Uterus (tissue), 3 donors: ENCODE measurements at regions not wholly inside any gene's neighbourhood (a gene's known extent, or its start where the extent isn't known, plus 50 kb on each side); places are given as distances from the start of the nearest gene placed in this dataset. TPM values are rescaled to one million over a fixed set of nuclear protein-coding genes. Genes with fewer than 3 reads are reported as not detected.
"Not testable (repeated sequence)": the region's sequence is repeated elsewhere in the genome, so short reads cannot be mapped to it uniquely, and the experiment has no call there.

ENCODE experiments used
- DNase-seq, 2 donors: peaks; one replicate each; pipeline ENCODE4 v3.0.0-alpha.2; 2019 to 2020
- H3K27ac ChIP-seq, 2 donors: fragments of 200-600 bp; sonication (generic); 1 replicate in 1 of 2; 2 replicates in 1 of 2; pipeline ENCODE4 v1.5.1; 2016 to 2018
- H3K27me3 ChIP-seq, 2 donors: fragments of 200-600 bp; sonication (generic); one replicate each; pipeline ENCODE4 v1.5.1; 2018 to 2019; ENCODE audit warnings: control low read depth in 1 of 2
- H3K36me3 ChIP-seq, 2 donors: fragments of 200-600 bp; sonication (generic); one replicate each; pipeline ENCODE4 v1.5.1; 2019; ENCODE audit warnings: control low read depth in 1 of 2
- H3K4me1 ChIP-seq, 2 donors: fragments of 200-600 bp; sonication (generic); one replicate each; pipeline ENCODE4 v1.5.1; 2018 to 2019; ENCODE audit warnings: control low read depth in 1 of 2
- H3K4me3 ChIP-seq, 2 donors: fragments of 200-600 bp; sonication (generic); 1 replicate in 1 of 2; 2 replicates in 1 of 2; pipeline ENCODE4 v1.5.1; 2018 to 2019; ENCODE audit warnings: mild to moderate bottlenecking in 1 of 2
- H3K9me3 ChIP-seq, 2 donors: fragments of 200-600 bp; sonication (generic); one replicate each; pipeline ENCODE4 v1.5.1; 2019; ENCODE audit warnings: control low read depth in 1 of 2
- intact Hi-C: fragments of 100-400 bp; cut with DNase I; formaldehyde crosslinking; loops from one replicate; pipeline ENCODE4 v1.15.1; 2023; ENCODE audit warnings: low total_unique reads
- small RNA-seq: library from RNA; depleted of rRNA; stranded (forward); fragments of <200 nt; gene quantifications from one replicate; pipeline ENCODE3, GENCODE V24; 2016
- donor health status: DM: yes; HTN: yes; CAD: no.

- H3K27ac ChIP-seq, H3K36me3 ChIP-seq, H3K4me3 ChIP-seq, DNase-seq, intact Hi-C loops, H3K9me3 ChIP-seq, H3K4me1 ChIP-seq, H3K27me3 ChIP-seq: not testable (repeated sequence)
These were observed 92.5 kb downstream of the POTEG start for GRCh38 chr14:19341627-19342026.

GRCh38 chr14:19344261-19344660 is 89.9 kb downstream of the POTEG start:
- H3K27ac ChIP-seq, H3K27me3 ChIP-seq, H3K4me1 ChIP-seq, H3K36me3 ChIP-seq, intact Hi-C loops, H3K9me3 ChIP-seq, DNase-seq, H3K4me3 ChIP-seq: not testable (repeated sequence)

DNA sequence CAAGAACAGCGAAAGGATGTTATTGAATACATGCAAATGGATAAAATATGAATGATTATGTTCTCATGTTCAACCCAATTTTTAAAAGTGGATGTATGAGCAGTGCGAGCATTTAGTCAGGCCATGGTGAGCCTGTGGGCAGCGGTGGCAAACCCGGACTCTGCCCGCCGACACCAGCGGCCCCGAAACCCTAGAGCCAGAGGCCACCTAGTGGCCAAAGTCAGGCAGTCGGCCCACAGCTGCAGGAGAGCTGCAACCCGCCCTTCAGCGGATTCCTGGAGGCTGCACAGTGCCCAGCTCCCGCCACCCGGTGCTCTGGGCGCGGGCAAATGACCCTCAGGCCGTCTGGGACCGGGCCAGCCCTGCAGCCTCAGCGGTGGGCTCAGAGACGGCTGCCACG is 89.5 kb downstream of the POTEG start:
- H3K4me3 ChIP-seq, intact Hi-C loops, H3K4me1 ChIP-seq, H3K27ac ChIP-seq, H3K27me3 ChIP-seq, H3K36me3 ChIP-seq, DNase-seq, H3K9me3 ChIP-seq: not testable (repeated sequence)

DNA sequence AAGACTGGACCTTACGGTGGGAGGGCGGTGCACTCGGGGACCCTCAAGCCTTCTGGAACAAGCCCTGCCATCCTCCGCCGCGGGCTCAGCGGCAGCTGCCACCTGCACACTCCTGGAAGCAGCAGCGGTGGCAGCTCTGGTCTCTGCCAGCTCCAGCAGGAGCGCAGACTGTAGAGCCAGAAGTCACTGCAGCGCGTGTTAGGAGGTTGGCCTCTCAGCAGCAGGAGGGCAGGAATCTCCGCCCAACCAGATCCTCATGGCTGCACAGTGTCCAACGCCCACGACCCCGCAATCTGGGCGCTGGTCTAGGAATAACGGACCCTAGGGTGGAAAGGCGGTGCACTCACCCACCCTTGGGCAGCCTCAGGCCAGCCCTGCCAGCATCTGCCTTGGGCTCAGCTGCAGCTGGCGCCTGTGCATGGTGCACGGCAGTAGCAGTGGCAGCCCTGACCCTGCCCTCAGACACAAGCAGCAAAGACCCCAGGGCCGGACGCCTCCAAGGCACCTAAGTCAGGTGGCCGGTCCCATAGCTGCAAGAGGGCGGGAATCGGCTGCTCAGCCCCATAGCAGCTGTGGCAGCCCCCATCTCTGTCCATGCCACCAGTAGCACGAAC is 88.7 kb downstream of the POTEG start:
- DNase-seq, H3K9me3 ChIP-seq, H3K27ac ChIP-seq, H3K4me1 ChIP-seq, H3K27me3 ChIP-seq, intact Hi-C loops, H3K4me3 ChIP-seq, H3K36me3 ChIP-seq: not testable (repeated sequence)

- DNase-seq, H3K4me3 ChIP-seq, H3K27ac ChIP-seq, H3K27me3 ChIP-seq, intact Hi-C loops, H3K4me1 ChIP-seq, H3K9me3 ChIP-seq, H3K36me3 ChIP-seq: not testable (repeated sequence)
These were observed 88.1 kb downstream of the POTEG start for GRCh38 chr14:19346074-19346480.

GRCh38 chr14:19346636-19347035 is 87.5 kb downstream of the POTEG start:
- H3K27me3 ChIP-seq, H3K27ac ChIP-seq, H3K4me3 ChIP-seq, H3K36me3 ChIP-seq, H3K4me1 ChIP-seq, H3K9me3 ChIP-seq, DNase-seq, intact Hi-C loops: not testable (repeated sequence)

GRCh38 chr14:19347112-19347511 is 87.0 kb downstream of the POTEG start:
- H3K27me3 ChIP-seq, H3K9me3 ChIP-seq, H3K4me1 ChIP-seq, DNase-seq, H3K27ac ChIP-seq, H3K36me3 ChIP-seq, intact Hi-C loops, H3K4me3 ChIP-seq: not testable (repeated sequence)

Small RNA genes in the stretch of these regions (small RNA-seq; reads per million reads assigned to genes)
- not detected for gene AL589743.6
